Neural progenitor cell (in vitro differentiated cells): ENCODE measurements at regions not wholly inside any gene's neighbourhood (a gene's known extent, or its start where the extent isn't known, plus 50 kb on each side); places are given as distances from the start of the nearest gene placed in this dataset.

Experiments
- DNase-seq: peaks from one replicate; pipeline ENCODE4 v3.0.0-alpha.2; 2016; ENCODE audit warnings: low spot score
- H2AFZ ChIP-seq: fragments of 200-600 bp; sonication (generic); replicated peaks from 2 replicates; pipeline ENCODE4 v1.6.1; 2016; ENCODE audit warnings: antibody characterized with exemption
- H3F3A ChIP-seq: fragments of 200-600 bp; sonication (generic); 2 replicates; pipeline ENCODE4 v1.6.1; 2016; ENCODE audit warnings: antibody characterized with exemption, low read depth
- H3K27ac ChIP-seq: fragments of 200-600 bp; sonication (generic); 2 replicates; pipeline ENCODE4 v1.5.1; 2016; ENCODE audit warnings: mild to moderate bottlenecking
- H3K27me3 ChIP-seq: fragments of 200-600 bp; sonication (generic); 2 replicates; pipeline ENCODE4 v1.6.1; 2016; ENCODE audit warnings: mild to moderate bottlenecking, moderate library complexity
- H3K36me3 ChIP-seq: fragments of 200-600 bp; sonication (generic); 2 replicates; pipeline ENCODE4 v1.5.1; 2016
- H3K4me1 ChIP-seq: fragments of 200-600 bp; sonication (generic); 2 replicates; pipeline ENCODE4 v1.6.1; 2016; ENCODE audit warnings: mixed run types
- H3K4me2 ChIP-seq: fragments of 200-600 bp; sonication (generic); 2 replicates; pipeline ENCODE4 v1.6.1; 2016
- H3K4me3 ChIP-seq: fragments of 200-600 bp; sonication (generic); 2 replicates; pipeline ENCODE4 v1.5.1; 2016
- H3K79me2 ChIP-seq: fragments of 200-600 bp; sonication (generic); 2 replicates; pipeline ENCODE4 v1.6.1; 2016; ENCODE audit warnings: low read depth
- H3K9ac ChIP-seq: fragments of 200-600 bp; sonication (generic); 2 replicates; pipeline ENCODE4 v1.6.1; 2016
- H3K9me3 ChIP-seq: fragments of 200-600 bp; sonication (generic); 2 replicates; pipeline ENCODE4 v1.5.1; 2016; ENCODE audit warnings: low read depth
- H4K20me1 ChIP-seq: fragments of 200-600 bp; sonication (generic); 2 replicates; pipeline ENCODE4 v1.6.1; 2016; ENCODE audit warnings: low read depth
- H3K27ac Mint-ChIP-seq: 3 replicates; pipeline ENCODE4 v1.8.0; 2021; ENCODE audit warnings: mixed read lengths
- H3K27me3 Mint-ChIP-seq: 2 replicates; pipeline ENCODE4 v1.8.0; 2022; ENCODE audit warnings: low read depth, mild to moderate bottlenecking, inconsistent platforms, moderate library complexity, mixed read lengths; ENCODE audit not compliant: insufficient read depth
- H3K36me3 Mint-ChIP-seq: 3 replicates; pipeline ENCODE4 v1.8.0; 2021; ENCODE audit warnings: mixed read lengths
- H3K4me1 Mint-ChIP-seq: 3 replicates; pipeline ENCODE4 v1.8.0; 2021; ENCODE audit warnings: mixed read lengths
- H3K4me3 Mint-ChIP-seq: 3 replicates; pipeline ENCODE4 v1.8.0; 2021; ENCODE audit warnings: mild to moderate bottlenecking, moderate library complexity, mixed read lengths
- H3K9me3 Mint-ChIP-seq: 3 replicates; pipeline ENCODE4 v1.8.0; 2020; ENCODE audit warnings: mixed read lengths
- CTCF ChIP-seq: fragments of 200-600 bp; sonication (generic); IDR thresholded peaks from 2 replicates; pipeline ENCODE4 v1.5.1; 2017; ENCODE audit warnings: antibody characterized with exemption, mild to moderate bottlenecking
- EZH2 ChIP-seq: fragments of 200-600 bp; sonication (generic); IDR thresholded peaks from 2 replicates; pipeline ENCODE4 v1.6.1; 2017; ENCODE audit warnings: antibody characterized with exemption, mild to moderate bottlenecking, moderate library complexity
- EZH2phosphoT487 ChIP-seq: fragments of 200-600 bp; sonication (generic); IDR thresholded peaks from 2 replicates; pipeline ENCODE4 v1.6.1; 2017; ENCODE audit warnings: antibody characterized with exemption

DNA sequence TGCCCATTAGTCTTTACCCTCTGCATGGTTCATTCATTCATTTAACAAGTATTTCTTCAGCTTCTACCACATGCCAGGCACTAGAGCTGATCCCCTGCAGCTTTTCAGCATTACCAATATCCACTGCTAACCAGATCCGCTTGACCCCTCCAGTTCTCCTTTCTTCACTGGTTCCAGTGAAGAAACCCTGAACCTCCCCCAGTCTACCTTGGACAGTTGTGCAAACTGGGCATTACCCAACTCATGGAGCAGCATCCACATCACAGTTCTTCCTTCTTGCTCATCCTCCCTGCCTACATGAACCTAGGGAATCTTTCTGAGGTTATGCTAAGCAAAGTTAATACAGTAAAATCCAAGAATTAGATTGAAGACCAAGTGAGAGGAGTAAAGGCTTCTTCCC lies 78.7 kb upstream of the SERP2 start:
- H3K4me3 ChIP-seq = no peak overlapping the region
- no peak overlapping the region for H3K27ac Mint-ChIP-seq
- no peaks in the 10 kb centered on the region for H3K36me3 Mint-ChIP-seq
- H3K36me3 ChIP-seq = no peaks in the 10 kb centered on the region
- H3K79me2 ChIP-seq = no peaks in the 10 kb centered on the region
- DNase-seq = no peak
- no peaks in the 10 kb centered on the region for H3K27me3 ChIP-seq
- H3F3A ChIP-seq = no peaks in the 10 kb centered on the region
- no peak overlapping the region for H3K4me3 Mint-ChIP-seq
- no peaks in the 10 kb centered on the region for H3K4me1 ChIP-seq
- H3K4me2 ChIP-seq = no peak overlapping the region
- no peak overlapping the region for H2AFZ ChIP-seq
- no peak overlapping the region for H3K9ac ChIP-seq
- peaks cover 11% of the 10 kb centered on the region for H3K9me3 Mint-ChIP-seq
- no peak overlapping the region for H3K27ac ChIP-seq
- peaks cover 18% of the 10 kb centered on the region for H3K4me1 Mint-ChIP-seq
- H4K20me1 ChIP-seq = no peaks in the 10 kb centered on the region
- TF ChIP-seq CTCF (no peak), EZH2phosphoT487 (no peak), EZH2 (no peak)
- no peaks in the 10 kb centered on the region for H3K9me3 ChIP-seq
- no peaks in the 10 kb centered on the region for H3K27me3 Mint-ChIP-seq

- no peaks in the 10 kb centered on the region for H3K27me3 ChIP-seq
Measured at GRCh38 chr13:44296856-44297255, 76.8 kb upstream of the SERP2 start.

DNA sequence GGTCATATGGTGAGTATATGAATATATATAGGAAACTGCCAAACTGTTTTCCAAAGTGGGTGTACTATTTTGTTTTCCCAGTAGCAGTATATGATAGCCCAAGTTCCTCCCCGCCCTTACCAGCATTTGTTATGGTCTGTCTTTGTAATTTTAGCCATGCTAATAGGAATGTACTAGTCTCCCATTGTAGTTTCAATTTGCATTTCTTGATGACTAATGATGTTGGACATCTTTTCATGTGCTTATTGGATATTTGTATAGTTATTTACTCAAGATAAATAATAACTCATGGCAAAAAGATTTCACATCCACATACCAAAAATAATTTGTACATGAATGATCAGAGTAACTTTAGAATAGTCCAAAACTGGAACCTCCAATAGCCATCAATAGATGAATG lies 75.3 kb upstream of the SERP2 start:
- Mint-ChIP-seq H3K36me3 (no peaks in the 10 kb centered on the region), H3K9me3 (peaks cover 8% of the 10 kb centered on the region), H3K27me3 (no peaks in the 10 kb centered on the region), H3K4me1 (peaks cover 10% of the 10 kb centered on the region), H3K4me3 (no peak overlapping the region), H3K27ac (no peak overlapping the region)
- no peak for TF ChIP-seq EZH2phosphoT487
- no peak for TF ChIP-seq EZH2
- no peak for TF ChIP-seq CTCF
- Histone ChIP-seq H4K20me1 (no peaks in the 10 kb centered on the region), H3K36me3 (no peaks in the 10 kb centered on the region), H3K4me2 (no peak overlapping the region), H3F3A (no peaks in the 10 kb centered on the region), H3K9me3 (no peaks in the 10 kb centered on the region), H3K79me2 (no peaks in the 10 kb centered on the region), H3K27me3 (no peaks in the 10 kb centered on the region), H3K4me3 (no peak overlapping the region), H2AFZ (no peak overlapping the region), H3K9ac (no peak overlapping the region), H3K4me1 (no peaks in the 10 kb centered on the region), H3K27ac (no peak overlapping the region)
- DNase-seq = no peak

More at GRCh38 chr13:44296856-44297255, 76.8 kb upstream of the SERP2 start:
- H3K36me3 Mint-ChIP-seq = no peaks in the 10 kb centered on the region
- no peak for DNase-seq
- H4K20me1 ChIP-seq = no peaks in the 10 kb centered on the region
- H3K9me3 ChIP-seq = no peaks in the 10 kb centered on the region
- H3K9ac ChIP-seq = no peak overlapping the region
- H3K4me1 ChIP-seq = no peaks in the 10 kb centered on the region
- no peaks in the 10 kb centered on the region for H3K36me3 ChIP-seq
- no peaks in the 10 kb centered on the region for H3K79me2 ChIP-seq
- no peaks in the 10 kb centered on the region for H3K27me3 Mint-ChIP-seq
- no peak overlapping the region for H2AFZ ChIP-seq
- no peak overlapping the region for H3K4me3 ChIP-seq
- H3K9me3 Mint-ChIP-seq = peaks cover 11% of the 10 kb centered on the region
- H3K4me2 ChIP-seq = no peak overlapping the region
- H3F3A ChIP-seq = no peaks in the 10 kb centered on the region
- H3K27ac Mint-ChIP-seq = no peak overlapping the region
- no peak overlapping the region for H3K4me3 Mint-ChIP-seq
- H3K27ac ChIP-seq = no peak overlapping the region
- H3K4me1 Mint-ChIP-seq = peaks cover 15% of the 10 kb centered on the region
- TF ChIP-seq EZH2phosphoT487 (no peak), CTCF (no peak), EZH2 (no peak)
